ENCODE measurements at regions not wholly inside any gene's neighbourhood (a gene's known extent, or its start where the extent isn't known, plus 50 kb on each side); places are given as distances from the start of the nearest gene placed in this dataset.
A peak's percentile ranks its signal among the peaks of the same experiment; 100 is the strongest.

DNA sequence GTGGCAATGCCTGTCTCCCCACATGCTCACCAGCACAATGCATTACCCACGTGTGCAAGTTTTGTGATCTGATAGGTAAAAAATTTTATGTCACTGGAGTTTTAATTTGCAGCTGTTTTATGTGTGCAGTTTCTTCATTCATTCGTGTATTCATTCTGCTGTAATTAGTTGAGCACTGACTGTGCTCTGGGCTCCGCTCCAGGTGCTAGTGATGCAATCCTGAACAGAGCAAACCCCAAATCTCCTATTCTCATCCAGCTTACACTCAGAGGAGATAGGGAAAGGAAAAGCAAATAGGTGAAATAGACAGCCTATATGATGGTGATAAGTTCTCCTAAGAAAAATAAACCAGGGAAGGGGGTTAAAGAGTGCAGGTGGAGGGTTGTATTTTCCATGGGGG lies 148.4 kb downstream of the TENT4A start:
- no peak for ATAC-seq

DNA sequence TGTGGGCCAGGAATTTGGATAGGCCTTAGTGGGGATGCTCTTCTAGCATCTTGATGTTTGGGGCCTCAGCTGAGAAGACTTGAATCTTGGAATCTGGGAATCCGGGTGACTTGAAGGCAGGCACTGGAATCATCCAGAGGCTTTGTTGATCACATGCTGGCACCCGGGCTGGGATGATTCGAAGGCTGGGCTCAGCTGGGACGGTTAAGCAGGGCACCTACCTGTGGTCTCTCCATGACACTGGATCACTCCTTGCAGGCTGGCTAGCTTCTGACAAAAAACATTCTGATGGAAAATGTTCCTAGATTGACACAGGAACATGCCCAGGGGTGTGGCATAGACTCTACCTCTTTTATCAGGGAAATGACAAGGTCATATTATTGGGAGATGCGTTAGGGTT lies 149.1 kb downstream of the TENT4A start:
- DNase-seq (no peak), ATAC-seq (no peak)
- H3K27me3 Mint-ChIP-seq (ENCODE audit: low read depth in 2 of 2) = peaks cover 0 to 5% of the 10 kb centered on the region in 2 donors
- Histone ChIP-seq H3K4me1 (ENCODE audit: control insufficient read depth, insufficient read depth, low read length) (no peaks in the 10 kb centered on the region), H3K27me3 (ENCODE audit: control insufficient read depth, insufficient read depth, low read length) (no peaks in the 10 kb centered on the region), H3K36me3 (ENCODE audit: control insufficient read depth, insufficient read depth, low read length) (no peaks in the 10 kb centered on the region), H3K4me3 (ENCODE audit: low read length) (no peak overlapping the region), H3K27ac (ENCODE audit: low read length) (no peak overlapping the region), H3K9me3 (ENCODE audit: control insufficient read depth, insufficient read depth, low read length) (no peaks in the 10 kb centered on the region)
- TF ChIP-seq CTCF (IDR thresholded peaks at IDR 0.05) = no peak
- no peak overlapping the region for H3K27ac Mint-ChIP-seq
- intact Hi-C loops (cut with micrococcal nuclease) = no loop called here
- H3K9me3 Mint-ChIP-seq = no peaks in the 10 kb centered on the region
- no peaks in the 10 kb centered on the region for H3K4me1 Mint-ChIP-seq
- no peaks in the 10 kb centered on the region for H3K36me3 Mint-ChIP-seq
- no peak overlapping the region for H3K4me3 Mint-ChIP-seq
- 94% methylated on average over 4 of the region's 5 CpGs for WGBS (ENCODE audit: insufficient coverage)

More for the DNA sequence above, 148.4 kb downstream of the TENT4A start:
- Histone ChIP-seq H3K27ac (ENCODE audit: low read length) (no peak overlapping the region), H3K4me3 (ENCODE audit: low read length) (no peak overlapping the region), H3K4me1 (ENCODE audit: control insufficient read depth, insufficient read depth, low read length) (no peaks in the 10 kb centered on the region), H3K36me3 (ENCODE audit: control insufficient read depth, insufficient read depth, low read length) (no peaks in the 10 kb centered on the region), H3K9me3 (ENCODE audit: control insufficient read depth, insufficient read depth, low read length) (no peaks in the 10 kb centered on the region), H3K27me3 (ENCODE audit: control insufficient read depth, insufficient read depth, low read length) (no peaks in the 10 kb centered on the region)
- intact Hi-C loops (cut with micrococcal nuclease) = no loop called here
- Mint-ChIP-seq H3K4me1 (no peaks in the 10 kb centered on the region), H3K27me3 (ENCODE audit: low read depth in 2 of 2) (peaks cover 0 to 5% of the 10 kb centered on the region in 2 donors), H3K9me3 (no peaks in the 10 kb centered on the region), H3K36me3 (no peaks in the 10 kb centered on the region), H3K4me3 (no peak overlapping the region), H3K27ac (no peak overlapping the region)
- 83% methylated on average over 3 of the region's 3 CpGs for WGBS (ENCODE audit: insufficient coverage)
- no peak for TF ChIP-seq CTCF (IDR thresholded peaks at IDR 0.05)
- no peak for DNase-seq

DNA sequence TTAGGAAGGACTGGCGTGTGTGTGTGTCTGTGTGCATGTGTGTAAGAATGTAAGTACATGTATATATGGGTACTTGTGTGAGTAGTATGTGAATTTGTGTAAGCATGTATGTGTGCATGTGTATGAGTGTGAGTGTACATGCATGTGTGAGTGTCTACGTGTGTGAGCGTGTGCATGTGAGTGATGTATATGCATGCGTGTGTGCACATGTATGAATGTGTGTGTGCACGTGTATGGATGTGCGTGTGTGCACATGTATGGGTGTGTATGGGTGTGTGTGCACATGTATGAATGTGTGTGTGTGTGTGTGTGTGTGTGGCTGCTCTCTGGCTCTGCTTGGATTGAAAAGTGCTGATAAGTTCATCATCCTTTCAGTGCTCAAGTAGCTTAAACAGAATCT lies 154.5 kb downstream of the TENT4A start:
- no peaks in the 10 kb centered on the region for H3K36me3 Mint-ChIP-seq
- ATAC-seq (peak in 1 of 3 donors; percentile 40), DNase-seq (no peak)
- H3K27me3 Mint-ChIP-seq (ENCODE audit: low read depth in 2 of 2) = peaks cover 0 to 5% of the 10 kb centered on the region in 2 donors
- H3K36me3 ChIP-seq (ENCODE audit: control insufficient read depth, insufficient read depth, low read length) = no peaks in the 10 kb centered on the region
- no peak overlapping the region for H3K4me3 ChIP-seq (ENCODE audit: low read length)
- H3K9me3 ChIP-seq (ENCODE audit: control insufficient read depth, insufficient read depth, low read length) = no peaks in the 10 kb centered on the region
- no peak overlapping the region for H3K4me3 Mint-ChIP-seq
- H3K27ac ChIP-seq (ENCODE audit: low read length) = no peak overlapping the region
- H3K27ac Mint-ChIP-seq = no peak overlapping the region
- no peaks in the 10 kb centered on the region for H3K9me3 Mint-ChIP-seq
- no peaks in the 10 kb centered on the region for H3K4me1 Mint-ChIP-seq
- intact Hi-C loops (cut with micrococcal nuclease) = no loop called here
- no peaks in the 10 kb centered on the region for H3K4me1 ChIP-seq (ENCODE audit: control insufficient read depth, insufficient read depth, low read length)
- WGBS (ENCODE audit: insufficient coverage) = 97% methylated on average over 6 of the region's 6 CpGs
- no peak for TF ChIP-seq CTCF (IDR thresholded peaks at IDR 0.05)
- H3K27me3 ChIP-seq (ENCODE audit: control insufficient read depth, insufficient read depth, low read length) = no peaks in the 10 kb centered on the region

GRCh38 chr5:6868171-6868570 lies 154.9 kb downstream of the TENT4A start:
- Mint-ChIP-seq H3K4me3 (no peak overlapping the region), H3K4me1 (no peaks in the 10 kb centered on the region), H3K27ac (no peak overlapping the region), H3K27me3 (ENCODE audit: low read depth in 2 of 2) (peaks cover 0 to 1% of the 10 kb centered on the region in 2 donors), H3K36me3 (no peaks in the 10 kb centered on the region), H3K9me3 (no peaks in the 10 kb centered on the region)
- Histone ChIP-seq H3K27ac (ENCODE audit: low read length) (no peak overlapping the region), H3K4me1 (ENCODE audit: control insufficient read depth, insufficient read depth, low read length) (no peaks in the 10 kb centered on the region), H3K36me3 (ENCODE audit: control insufficient read depth, insufficient read depth, low read length) (no peaks in the 10 kb centered on the region), H3K27me3 (ENCODE audit: control insufficient read depth, insufficient read depth, low read length) (no peaks in the 10 kb centered on the region), H3K9me3 (ENCODE audit: control insufficient read depth, insufficient read depth, low read length) (no peaks in the 10 kb centered on the region), H3K4me3 (ENCODE audit: low read length) (no peak overlapping the region)
- no peak for TF ChIP-seq CTCF (IDR thresholded peaks at IDR 0.05)
- no peak for ATAC-seq
- no peak for DNase-seq
- 94% methylated on average over 9 of the region's 9 CpGs for WGBS (ENCODE audit: insufficient coverage)
- intact Hi-C loops (cut with micrococcal nuclease) = no loop called here
